ENCODE measurements at regions not wholly inside any gene's neighbourhood (a gene's known extent, or its start where the extent isn't known, plus 50 kb on each side); places are given as distances from the start of the nearest gene placed in this dataset.

DNA sequence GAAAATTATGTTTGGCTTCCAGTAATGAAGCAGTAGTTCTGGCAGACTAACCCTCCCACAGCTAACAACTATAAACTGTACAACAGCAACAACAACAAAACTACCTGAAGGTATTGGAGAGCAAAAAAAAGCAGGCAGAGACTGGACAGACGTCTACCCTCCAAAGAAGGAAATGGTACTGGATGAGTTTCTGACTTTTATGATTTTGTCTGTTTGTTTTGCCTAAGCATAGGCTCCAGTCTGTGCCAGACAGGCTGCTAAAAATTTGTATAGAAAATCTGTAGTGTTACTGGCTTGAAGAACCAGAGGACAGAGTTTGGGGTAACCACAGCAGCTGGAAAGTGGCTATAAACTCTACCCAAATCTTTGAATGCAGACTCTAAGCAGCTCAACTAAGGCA lies 131.3 kb downstream of the SLC25A47 start:
- TF ChIP-seq, protein P1, sequence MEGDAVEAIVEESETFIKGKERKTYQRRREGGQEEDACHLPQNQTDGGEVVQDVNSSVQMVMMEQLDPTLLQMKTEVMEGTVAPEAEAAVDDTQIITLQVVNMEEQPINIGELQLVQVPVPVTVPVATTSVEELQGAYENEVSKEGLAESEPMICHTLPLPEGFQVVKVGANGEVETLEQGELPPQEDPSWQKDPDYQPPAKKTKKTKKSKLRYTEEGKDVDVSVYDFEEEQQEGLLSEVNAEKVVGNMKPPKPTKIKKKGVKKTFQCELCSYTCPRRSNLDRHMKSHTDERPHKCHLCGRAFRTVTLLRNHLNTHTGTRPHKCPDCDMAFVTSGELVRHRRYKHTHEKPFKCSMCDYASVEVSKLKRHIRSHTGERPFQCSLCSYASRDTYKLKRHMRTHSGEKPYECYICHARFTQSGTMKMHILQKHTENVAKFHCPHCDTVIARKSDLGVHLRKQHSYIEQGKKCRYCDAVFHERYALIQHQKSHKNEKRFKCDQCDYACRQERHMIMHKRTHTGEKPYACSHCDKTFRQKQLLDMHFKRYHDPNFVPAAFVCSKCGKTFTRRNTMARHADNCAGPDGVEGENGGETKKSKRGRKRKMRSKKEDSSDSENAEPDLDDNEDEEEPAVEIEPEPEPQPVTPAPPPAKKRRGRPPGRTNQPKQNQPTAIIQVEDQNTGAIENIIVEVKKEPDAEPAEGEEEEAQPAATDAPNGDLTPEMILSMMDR (IDR thresholded peaks at IDR 0.05; ENCODE audit: low read depth, low read length, missing input control) = no peak
- TF ChIP-seq, protein P2, sequence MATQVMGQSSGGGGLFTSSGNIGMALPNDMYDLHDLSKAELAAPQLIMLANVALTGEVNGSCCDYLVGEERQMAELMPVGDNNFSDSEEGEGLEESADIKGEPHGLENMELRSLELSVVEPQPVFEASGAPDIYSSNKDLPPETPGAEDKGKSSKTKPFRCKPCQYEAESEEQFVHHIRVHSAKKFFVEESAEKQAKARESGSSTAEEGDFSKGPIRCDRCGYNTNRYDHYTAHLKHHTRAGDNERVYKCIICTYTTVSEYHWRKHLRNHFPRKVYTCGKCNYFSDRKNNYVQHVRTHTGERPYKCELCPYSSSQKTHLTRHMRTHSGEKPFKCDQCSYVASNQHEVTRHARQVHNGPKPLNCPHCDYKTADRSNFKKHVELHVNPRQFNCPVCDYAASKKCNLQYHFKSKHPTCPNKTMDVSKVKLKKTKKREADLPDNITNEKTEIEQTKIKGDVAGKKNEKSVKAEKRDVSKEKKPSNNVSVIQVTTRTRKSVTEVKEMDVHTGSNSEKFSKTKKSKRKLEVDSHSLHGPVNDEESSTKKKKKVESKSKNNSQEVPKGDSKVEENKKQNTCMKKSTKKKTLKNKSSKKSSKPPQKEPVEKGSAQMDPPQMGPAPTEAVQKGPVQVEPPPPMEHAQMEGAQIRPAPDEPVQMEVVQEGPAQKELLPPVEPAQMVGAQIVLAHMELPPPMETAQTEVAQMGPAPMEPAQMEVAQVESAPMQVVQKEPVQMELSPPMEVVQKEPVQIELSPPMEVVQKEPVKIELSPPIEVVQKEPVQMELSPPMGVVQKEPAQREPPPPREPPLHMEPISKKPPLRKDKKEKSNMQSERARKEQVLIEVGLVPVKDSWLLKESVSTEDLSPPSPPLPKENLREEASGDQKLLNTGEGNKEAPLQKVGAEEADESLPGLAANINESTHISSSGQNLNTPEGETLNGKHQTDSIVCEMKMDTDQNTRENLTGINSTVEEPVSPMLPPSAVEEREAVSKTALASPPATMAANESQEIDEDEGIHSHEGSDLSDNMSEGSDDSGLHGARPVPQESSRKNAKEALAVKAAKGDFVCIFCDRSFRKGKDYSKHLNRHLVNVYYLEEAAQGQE (IDR thresholded peaks at IDR 0.05) = no peak
- no peak for TF ChIP-seq RAD21 (IDR thresholded peaks at IDR 0.05)
- TF ChIP-seq, protein P3, sequence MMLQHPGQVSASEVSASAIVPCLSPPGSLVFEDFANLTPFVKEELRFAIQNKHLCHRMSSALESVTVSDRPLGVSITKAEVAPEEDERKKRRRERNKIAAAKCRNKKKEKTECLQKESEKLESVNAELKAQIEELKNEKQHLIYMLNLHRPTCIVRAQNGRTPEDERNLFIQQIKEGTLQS (IDR thresholded peaks at IDR 0.05) = no peak
- no peak for TF ChIP-seq TAF1 (conservative IDR thresholded peaks at IDR 0.05)
- TF ChIP-seq EGR1 (IDR thresholded peaks at IDR 0.05; ENCODE audit: low read depth in 2 of 2) = no peak
- no peak for TF ChIP-seq HNF4G (IDR thresholded peaks at IDR 0.05)
- TF ChIP-seq FOXA1 (IDR thresholded peaks at IDR 0.05) = no peak
- no peak for TF ChIP-seq JUND (IDR thresholded peaks at IDR 0.05)
- no peak for TF ChIP-seq GABPA (IDR thresholded peaks at IDR 0.05 in 1 of 2, conservative IDR thresholded peaks at IDR 0.05 in 1 of 2)

Measured in liver (tissue), 3 donors.